GM19025 (cell line): ENCODE measurements at regions not wholly inside any gene's neighbourhood (a gene's known extent, or its start where the extent isn't known, plus 50 kb on each side); places are given as distances from the start of the nearest gene placed in this dataset.

Source experiments
- ATAC-seq: cut with Tn5 transposase; IDR thresholded peaks from one replicate; pipeline ENCODE4 v1.9.1; 2021; ENCODE audit warnings: mild to moderate bottlenecking, low read depth, moderate library complexity; ENCODE audit not compliant: unreplicated experiment

- ATAC-seq = no peak
Measured at GRCh38 chr10:111852801-111853200, 330.8 kb downstream of the GPAM start.

- no peak for ATAC-seq
Measured at GRCh38 chr10:111856631-111857030, 326.9 kb downstream of the GPAM start.

DNA sequence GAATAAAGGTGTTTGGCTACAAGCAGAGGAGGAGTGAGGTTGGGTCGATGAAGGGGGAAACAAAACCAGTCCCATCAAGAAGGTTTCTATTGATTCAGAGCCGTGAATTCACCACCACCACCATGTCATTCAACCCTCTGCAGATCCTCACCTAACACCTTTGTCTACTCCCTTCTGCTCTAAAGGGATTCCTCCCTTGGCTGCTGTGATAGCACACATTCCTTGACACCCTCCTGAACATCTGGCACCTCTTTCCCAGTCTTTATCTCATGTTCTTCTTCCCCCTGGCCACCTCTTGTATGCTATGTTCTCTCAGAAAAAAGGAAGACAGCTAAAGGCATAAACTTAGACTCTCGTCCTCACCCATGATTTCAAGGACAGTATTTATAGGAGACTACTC is 318.0 kb downstream of the GPAM start:
- ATAC-seq = no peak

DNA sequence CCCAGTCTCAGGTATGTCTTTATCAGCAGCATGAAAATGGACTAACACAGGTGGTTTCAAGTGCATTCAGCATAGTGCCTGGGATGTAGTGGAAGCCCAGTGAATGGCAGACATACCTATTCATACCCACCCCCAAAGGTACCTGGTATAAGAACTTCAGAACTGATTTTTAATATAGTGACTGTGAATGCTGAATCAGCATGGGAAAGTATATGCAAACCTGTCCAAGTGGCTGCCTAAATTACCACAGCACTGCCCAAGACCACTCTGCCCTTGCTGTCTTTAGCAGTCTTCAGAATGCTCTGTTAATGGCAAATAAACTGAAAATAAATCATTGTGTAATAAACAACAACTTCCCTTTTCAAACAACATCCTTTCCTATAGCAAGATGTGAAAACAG is 312.1 kb downstream of the GPAM start:
- ATAC-seq = no peak

DNA sequence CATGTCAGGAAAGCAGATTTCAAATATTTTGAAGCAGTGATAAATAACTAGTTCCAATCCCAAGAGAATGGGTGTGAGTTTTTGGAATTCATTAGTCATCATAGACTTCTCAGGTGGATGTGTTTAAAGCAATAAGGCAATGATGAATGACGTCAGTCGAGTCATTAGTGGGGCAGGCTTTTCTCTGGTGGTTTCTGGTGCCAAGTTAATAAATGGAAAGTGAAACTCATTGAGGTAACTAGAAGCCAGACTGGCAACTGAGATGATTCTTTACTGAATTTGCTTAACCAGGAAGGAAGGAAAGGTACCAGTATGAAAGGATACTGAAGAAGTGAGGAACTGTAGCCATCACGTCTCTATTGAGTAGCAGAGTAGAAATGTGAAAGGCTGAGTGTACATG is 311.0 kb downstream of the GPAM start:
- ATAC-seq = peak; percentile 71

DNA sequence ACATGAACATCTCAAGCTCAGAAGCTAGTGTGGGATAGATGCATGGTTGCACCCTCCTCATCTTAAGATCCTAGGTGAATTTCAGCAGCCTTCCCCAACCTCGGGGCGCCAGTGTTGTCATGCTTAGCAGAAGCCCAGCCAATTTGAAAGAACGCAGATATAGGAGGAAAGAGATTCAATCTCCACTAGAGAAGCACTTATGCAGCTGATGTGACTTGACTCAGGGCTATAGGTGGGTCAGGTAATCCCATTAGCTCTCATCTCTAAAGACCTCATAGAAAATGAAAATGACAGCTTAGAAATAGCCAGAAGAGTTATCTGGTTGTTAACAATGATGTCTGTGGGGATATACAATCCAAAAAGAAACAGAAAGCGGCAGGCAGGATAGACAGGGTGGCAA is 310.5 kb downstream of the GPAM start:
- no peak for ATAC-seq

DNA sequence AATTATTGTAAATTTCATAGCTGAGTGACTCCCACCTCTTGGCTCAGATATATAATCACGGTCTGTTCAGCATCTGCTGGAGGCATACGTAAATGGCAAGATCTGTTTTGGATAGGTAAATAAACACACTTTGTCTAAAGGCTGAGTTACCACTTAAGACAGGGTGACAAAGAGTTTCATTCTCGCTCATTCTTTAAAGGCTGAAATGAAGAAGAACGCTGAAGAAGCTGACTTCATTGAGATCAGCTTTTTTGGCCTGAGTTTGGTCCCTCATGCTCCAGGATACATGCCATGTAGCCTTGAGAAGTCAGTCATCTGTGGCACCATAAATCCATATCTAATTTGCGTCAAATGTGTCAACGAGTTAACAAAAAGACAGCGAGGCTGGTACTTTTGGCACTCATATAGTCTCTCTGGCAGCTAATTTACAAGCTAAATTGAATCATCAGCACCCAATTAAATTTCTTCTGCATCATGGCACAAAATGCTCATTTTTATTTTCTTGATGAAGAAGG is 309.9 kb downstream of the GPAM start:
- ATAC-seq = no peak

DNA sequence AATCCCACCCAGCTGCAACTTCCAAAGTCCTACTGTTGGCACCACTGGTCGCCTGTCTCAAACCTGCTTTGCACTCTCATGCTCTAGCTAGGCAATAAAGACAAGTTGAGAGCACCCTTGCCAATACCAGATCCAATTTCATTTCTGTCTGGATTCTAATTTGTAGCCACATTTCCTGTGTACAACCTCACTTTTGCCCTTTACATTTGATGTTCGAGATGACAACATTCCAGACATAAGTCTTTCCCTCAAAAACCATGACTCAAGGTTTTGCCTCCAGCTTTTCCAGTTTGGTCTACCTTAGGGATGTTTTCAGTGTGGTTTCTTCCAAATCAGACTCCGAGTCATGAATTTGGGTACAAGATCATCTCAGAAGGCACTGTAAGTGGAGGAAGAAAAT is 309.0 kb downstream of the GPAM start:
- no peak for ATAC-seq

- no peak for ATAC-seq
Measured at GRCh38 chr10:111875725-111876124, 307.8 kb downstream of the GPAM start.

DNA sequence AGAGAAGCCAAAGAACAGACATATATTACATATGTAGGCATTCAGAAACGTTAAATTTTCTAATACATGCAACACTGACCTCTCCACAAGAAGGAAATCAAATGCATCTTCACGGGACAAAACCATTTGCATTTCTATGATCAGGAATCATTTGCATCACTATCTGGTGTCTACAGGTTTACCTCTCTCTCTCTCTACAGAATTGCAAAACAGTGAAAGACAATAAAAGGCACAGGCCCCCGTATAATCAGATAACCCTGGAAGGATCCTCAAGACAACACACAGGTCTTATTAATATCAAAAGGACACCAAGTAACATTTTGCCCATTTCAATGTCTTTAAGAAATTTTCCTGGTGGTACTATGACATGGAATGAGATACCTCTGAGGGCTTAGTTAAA is 306.3 kb downstream of the GPAM start:
- ATAC-seq = no peak

DNA sequence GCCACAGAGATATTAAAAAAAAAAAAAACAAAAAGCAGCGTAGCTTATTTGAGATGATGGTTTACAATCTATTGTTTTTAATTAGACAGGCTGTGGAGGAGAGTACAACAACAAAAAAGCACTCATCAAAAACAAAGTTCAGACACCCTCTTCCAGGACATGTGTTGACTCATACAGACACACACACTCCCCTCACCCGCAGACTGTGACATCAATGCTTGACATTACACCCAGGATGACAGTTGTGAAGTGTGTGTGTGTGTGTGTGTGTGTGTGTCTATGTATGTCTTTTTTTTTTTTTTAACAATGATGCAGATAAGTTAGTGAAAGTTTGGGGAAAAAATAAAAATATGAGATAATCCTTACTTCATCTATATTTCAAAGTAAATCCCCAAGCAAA is 303.6 kb downstream of the GPAM start:
- no peak for ATAC-seq

GRCh38 chr10:111885046-111885445 is 298.5 kb downstream of the GPAM start:
- ATAC-seq = no peak

DNA sequence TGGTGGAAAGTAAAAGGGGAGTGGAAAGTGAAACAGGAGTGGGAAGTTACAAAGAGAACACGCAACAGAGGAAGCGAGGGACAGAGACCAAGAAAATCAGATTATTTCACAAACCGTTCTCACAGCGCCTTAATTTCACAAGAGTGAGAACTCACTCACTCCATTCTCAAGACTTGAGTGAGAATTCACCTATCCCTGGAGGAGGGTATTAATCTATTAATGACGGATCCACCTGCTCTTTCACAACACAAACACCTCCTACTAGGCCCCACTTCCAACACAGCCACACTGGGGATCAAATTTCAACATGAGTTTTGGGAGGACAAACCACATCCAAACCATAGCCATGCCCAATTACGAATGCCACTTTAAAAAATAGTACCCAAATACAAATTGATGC is 297.6 kb downstream of the GPAM start:
- ATAC-seq = no peak

DNA sequence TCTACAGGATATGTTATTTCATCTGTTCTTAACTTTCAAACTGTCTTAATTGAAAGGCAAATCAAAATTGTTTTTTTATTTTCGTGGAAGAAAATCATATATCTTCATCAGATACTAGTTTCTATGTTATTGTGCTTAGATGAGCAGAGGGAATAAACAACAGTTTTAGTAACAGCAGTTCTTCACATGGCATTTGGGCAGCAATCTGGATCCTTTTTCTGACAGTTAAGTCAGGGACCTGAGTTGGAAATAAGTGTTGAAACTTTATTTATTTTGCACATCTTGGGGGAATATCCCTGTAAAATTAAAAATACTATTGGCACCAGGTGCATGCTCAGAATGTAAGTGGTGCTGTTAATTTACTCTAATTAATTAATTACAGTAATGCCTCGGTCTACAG is 296.3 kb downstream of the GPAM start:
- ATAC-seq = no peak

DNA sequence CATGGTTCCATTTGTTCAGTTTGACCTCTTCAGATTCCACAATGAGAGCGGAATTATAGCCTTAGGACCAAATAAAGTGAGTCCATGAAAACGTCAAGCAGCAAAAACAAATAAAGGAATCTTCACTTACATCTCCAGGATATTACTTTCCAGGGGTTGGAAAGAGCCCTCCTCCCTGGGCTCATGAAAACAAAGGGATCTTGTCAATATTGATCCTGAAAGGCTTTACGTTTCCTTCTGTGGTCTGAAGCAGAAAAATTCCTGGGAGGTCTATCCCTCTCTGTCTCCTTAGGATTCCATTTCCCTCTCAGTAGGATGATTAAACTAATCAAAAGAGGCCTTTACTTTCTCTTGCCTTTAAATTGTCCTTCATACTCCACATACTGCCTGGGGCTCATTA is 293.5 kb downstream of the GPAM start:
- ATAC-seq = no peak

DNA sequence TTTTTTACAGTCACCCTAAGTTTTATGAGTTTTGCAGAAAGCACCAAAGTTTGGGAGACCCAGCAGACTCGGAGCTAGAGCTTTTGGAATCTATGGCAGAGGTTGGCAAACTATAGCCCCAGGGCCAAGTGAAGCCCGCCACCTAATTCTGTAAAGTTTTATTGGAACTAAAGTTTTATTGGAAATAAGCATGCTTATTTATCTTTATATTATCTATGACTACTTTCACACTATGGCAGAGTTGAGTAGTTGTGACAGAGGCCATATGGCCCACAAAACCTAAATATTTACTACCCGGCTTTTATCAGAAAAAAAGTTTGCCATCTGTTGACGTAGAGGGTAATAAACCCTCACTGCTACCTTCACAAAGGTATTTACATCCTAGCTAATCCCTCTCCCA is 267.6 kb downstream of the GPAM start:
- ATAC-seq = no peak

DNA sequence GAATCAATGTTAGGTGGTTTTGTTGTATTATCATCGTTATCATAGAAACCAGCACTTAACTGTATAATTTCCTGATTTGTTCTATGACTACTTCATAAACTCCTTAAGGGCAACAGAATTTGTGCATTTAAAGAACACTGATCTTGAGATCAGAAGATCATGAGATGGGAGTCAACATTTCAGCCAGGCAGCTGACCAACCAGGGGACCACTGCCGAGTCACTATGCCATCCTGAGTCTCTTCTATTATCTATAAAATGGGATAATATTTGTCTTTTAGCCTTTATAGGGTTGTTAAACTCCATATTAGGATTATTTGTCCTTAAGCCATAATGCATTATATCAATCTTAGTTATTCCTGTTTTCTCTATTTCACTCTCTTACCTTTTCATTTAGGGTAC is 261.7 kb downstream of the GPAM start:
- no peak for ATAC-seq

DNA sequence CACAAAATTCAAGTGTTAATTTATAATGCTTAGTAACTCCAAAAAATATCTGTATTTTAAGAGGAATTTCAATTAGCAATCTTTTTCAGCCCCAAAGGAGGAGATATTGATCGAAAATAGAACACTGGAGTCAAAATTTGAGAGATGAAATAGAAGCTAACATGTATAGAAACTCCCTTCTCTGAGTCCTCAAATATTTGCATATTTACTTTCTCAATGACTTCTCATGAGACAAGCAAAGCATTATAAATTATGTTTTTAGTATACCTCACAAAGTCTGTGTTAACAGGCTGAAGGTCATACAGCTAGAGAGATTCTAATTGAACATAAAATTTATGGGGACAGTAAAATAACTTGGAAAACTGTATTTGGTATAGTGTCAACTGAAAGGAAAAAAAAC is 260.5 kb downstream of the GPAM start:
- ATAC-seq = no peak

DNA sequence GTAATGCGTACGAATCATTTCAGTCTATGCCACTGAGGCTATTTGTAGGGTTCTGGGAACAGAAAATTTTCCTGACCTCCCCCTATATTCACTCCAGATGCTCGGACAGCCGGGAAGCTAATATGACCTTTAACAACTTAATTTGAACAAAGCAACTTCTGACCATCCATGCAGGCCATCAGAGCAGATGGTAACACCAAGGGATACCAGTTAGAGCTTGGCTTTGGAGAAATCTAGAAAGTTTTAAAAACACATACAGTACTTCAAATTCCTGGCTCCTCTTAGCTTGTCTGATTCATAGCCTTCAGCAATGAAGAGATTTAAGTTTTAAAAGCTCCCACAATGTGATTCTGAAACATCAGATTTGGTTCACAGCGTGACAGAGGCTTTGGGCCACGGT is 257.3 kb downstream of the GPAM start:
- ATAC-seq = no peak

GRCh38 chr10:111933937-111934336 is 249.6 kb downstream of the GPAM start:
- ATAC-seq = no peak

DNA sequence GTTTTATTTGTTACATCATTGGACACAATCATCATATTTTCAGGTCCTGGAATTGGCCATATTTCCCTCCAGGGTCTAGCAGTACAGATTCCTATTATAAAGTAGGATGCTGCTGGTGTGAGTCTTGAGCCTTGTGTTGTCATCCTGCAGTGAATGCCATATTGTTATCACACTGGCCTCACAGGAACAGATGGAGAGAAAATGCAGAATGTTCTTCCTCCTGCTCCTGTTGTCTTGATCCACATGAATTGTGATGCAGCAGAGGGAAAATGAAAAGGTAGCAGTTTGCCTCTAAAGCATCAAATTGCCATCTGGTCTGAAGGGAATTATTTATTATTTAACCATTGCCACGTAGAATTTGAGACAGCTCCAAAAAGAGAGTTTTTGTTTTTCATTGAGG is 248.6 kb downstream of the GPAM start:
- ATAC-seq = no peak

DNA sequence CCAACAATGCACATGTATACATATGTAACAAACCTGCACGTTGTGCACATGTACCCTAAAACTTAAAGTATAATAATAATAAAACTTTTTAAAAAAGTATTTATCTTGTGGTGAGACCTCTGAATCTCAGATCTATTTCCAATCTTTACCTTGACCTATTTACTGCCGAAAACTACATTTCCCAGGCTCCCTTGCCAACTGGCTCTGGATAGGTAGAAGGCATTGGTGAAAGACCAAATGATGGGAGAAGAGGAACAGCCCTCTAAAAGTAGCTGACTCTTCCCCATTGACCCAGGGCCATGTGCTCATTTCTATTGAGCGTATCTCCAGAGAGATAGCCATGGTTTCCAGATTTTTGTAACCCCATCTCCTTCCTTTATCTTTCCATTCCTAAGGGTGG is 247.4 kb downstream of the GPAM start:
- no peak for ATAC-seq

DNA sequence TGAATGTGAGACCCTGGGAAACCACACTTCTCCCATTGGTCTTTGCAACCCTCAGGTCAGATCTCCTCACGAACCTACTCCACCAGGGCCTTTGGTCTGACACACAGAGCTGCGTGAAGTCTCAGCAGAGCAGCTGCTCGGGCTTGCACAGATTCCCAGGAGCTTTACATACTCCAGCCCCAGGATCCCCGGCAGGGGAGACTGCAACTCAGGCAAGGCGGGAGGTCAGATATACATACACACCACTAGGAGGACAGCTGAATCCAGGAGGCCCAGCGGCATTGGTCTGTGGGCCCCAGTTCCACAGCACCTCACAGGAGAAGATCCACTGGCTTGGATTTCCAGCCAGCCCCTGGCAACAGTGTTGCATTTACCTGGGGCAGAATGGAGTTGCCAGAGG is 239.2 kb downstream of the GPAM start:
- no peak for ATAC-seq
